Endothelial cell of umbilical vein (primary cell): ENCODE measurements at regions not wholly inside any gene's neighbourhood (a gene's known extent, or its start where the extent isn't known, plus 50 kb on each side); places are given as distances from the start of the nearest gene placed in this dataset.

ENCODE experiments used
- BruUV-seq: library from RNA; stranded (reverse); fragments of 400-500 nt; replicated peaks from 2 replicates; lab custom pipeline; 2021; lab: Mats Ljungman, UMichigan
- CTCF ChIA-PET: fragments of 300-600, 350-600 bp; sonication (Branson Sonifier 250); formaldehyde crosslinking; loops from one replicate; lab custom pipeline; 2021; ENCODE audit warnings: antibody characterized with exemption, inconsistent platforms; lab: Charles Lee
- POLR2A ChIA-PET: fragments of 300-600, 350-600 bp; sonication (Branson Sonifier 250); formaldehyde crosslinking; loops from one replicate; lab custom pipeline; 2021; ENCODE audit warnings: antibody characterized with exemption, inconsistent platforms; lab: Charles Lee
- DNase-seq: peaks from one replicate; pipeline ENCODE4 v3.0.0-alpha.2; 2011; ENCODE audit warnings: low read depth, low spot score
- FAIRE-seq: peaks from 2 replicates; lab custom pipeline; 2011; peaks lifted over from hg19 to GRCh38; lab: Jason Lieb, UNC
- H2AFZ ChIP-seq: 2 replicates; pipeline ENCODE4 v1.6.0; 2012; ENCODE audit warnings: low read depth, low read length, control low read depth, inconsistent platforms
- H3K27ac ChIP-seq: 2 replicates; pipeline ENCODE4 v1.5.1; 2011; ENCODE audit warnings: low read depth, mild to moderate bottlenecking, control low read depth, low read length, moderate library complexity; ENCODE audit not compliant: insufficient read depth
- H3K27me3 ChIP-seq, 2 experiments: 2 replicates each; pipeline versions ENCODE4 v1.6.0 to v1.6.1; 2011; ENCODE audit warnings: low read length in 2 of 2, mixed read lengths in 1 of 2; ENCODE audit not compliant: control insufficient read depth in 2 of 2, insufficient read depth in 2 of 2
- H3K36me3 ChIP-seq, 2 experiments: 2 replicates in 1 of 2; 3 replicates in 1 of 2; pipeline ENCODE4 v1.5.1; 2011; ENCODE audit warnings: low read length in 2 of 2, mild to moderate bottlenecking in 1 of 2, moderate library complexity in 1 of 2; ENCODE audit not compliant: control insufficient read depth in 2 of 2, insufficient read depth in 2 of 2; ENCODE audit errors: extremely low read depth in 1 of 2
- H3K4me1 ChIP-seq: 3 replicates; pipeline ENCODE4 v1.5.1; 2011; ENCODE audit warnings: mild to moderate bottlenecking, low read length; ENCODE audit not compliant: control insufficient read depth, insufficient read depth; ENCODE audit errors: extremely low read depth
- H3K4me2 ChIP-seq: 2 replicates; pipeline ENCODE4 v1.6.1; 2011; ENCODE audit warnings: low read length, control low read depth, mixed read lengths; ENCODE audit not compliant: insufficient read depth
- H3K4me3 ChIP-seq, 3 experiments: fragments of 200-600 bp in 1 of 3; sonication (generic), shearing (Covaris generic) in 1 of 3; replicated peaks in 1 of 3; 2 replicates each; pipeline ENCODE4 v1.5.1; 2011 to 2016; ENCODE audit warnings: control low read depth in 3 of 3, low read length in 3 of 3, mild to moderate bottlenecking in 2 of 3, inconsistent platforms in 1 of 3, low read depth in 1 of 3, moderate library complexity in 1 of 3; ENCODE audit not compliant: insufficient read depth in 1 of 3
- H3K79me2 ChIP-seq: 2 replicates; pipeline ENCODE4 v1.6.0; 2012; ENCODE audit warnings: low read length, inconsistent platforms; ENCODE audit not compliant: control insufficient read depth, insufficient read depth
- H3K9ac ChIP-seq: replicated peaks from 2 replicates; pipeline ENCODE3; 2011; ENCODE audit warnings: low read length, control low read depth; ENCODE audit not compliant: insufficient read depth; ENCODE audit errors: extremely low read depth
- H3K9me1 ChIP-seq: replicated peaks from 3 replicates; pipeline ENCODE4 v1.6.0; 2011; ENCODE audit warnings: mild to moderate bottlenecking, low read length; ENCODE audit not compliant: control insufficient read depth, insufficient read depth; ENCODE audit errors: extremely low read depth
- H3K9me3 ChIP-seq: replicated peaks from 2 replicates; pipeline ENCODE4 v1.5.1; 2012; ENCODE audit warnings: low read length, inconsistent platforms; ENCODE audit not compliant: control insufficient read depth, insufficient read depth
- H4K20me1 ChIP-seq: replicated peaks from 2 replicates; pipeline ENCODE3; 2011; ENCODE audit warnings: mild to moderate bottlenecking, low read length; ENCODE audit not compliant: control insufficient read depth, insufficient read depth; ENCODE audit errors: extremely low read depth
- EZH2 ChIP-seq: IDR thresholded peaks from 2 replicates; pipeline ENCODE4 v1.6.1; 2012; ENCODE audit warnings: borderline replicate concordance, low read depth, mild to moderate bottlenecking, moderate library complexity, low read length, inconsistent platforms; ENCODE audit not compliant: severe bottlenecking
- FOS ChIP-seq: IDR thresholded peaks from 2 replicates; pipeline ENCODE4 v1.6.1; 2011; ENCODE audit warnings: mild to moderate bottlenecking, low read length, moderate library complexity, borderline replicate concordance; ENCODE audit not compliant: insufficient read depth
- GATA2 ChIP-seq: IDR thresholded peaks from 2 replicates; pipeline ENCODE4 v1.7.0; 2011; ENCODE audit warnings: low read depth, mild to moderate bottlenecking, moderate library complexity, mixed read lengths, low read length; ENCODE audit not compliant: insufficient read length, insufficient read depth
- JUN ChIP-seq: IDR thresholded peaks from 2 replicates; pipeline ENCODE4 v1.6.1; 2011; ENCODE audit warnings: borderline replicate concordance, low read depth; ENCODE audit not compliant: insufficient read length, insufficient read depth
- POLR2A ChIP-seq: IDR thresholded peaks from 2 replicates; pipeline ENCODE4 v1.6.1; 2012; ENCODE audit warnings: low read depth, mild to moderate bottlenecking, control low read depth, low read length
- POLR2AphosphoS5 ChIP-seq: IDR thresholded peaks from 2 replicates; pipeline ENCODE4 v1.6.1; 2012; ENCODE audit warnings: low read depth, mild to moderate bottlenecking, control low read depth, low read length, moderate library complexity; ENCODE audit not compliant: insufficient read depth
- dilution Hi-C: fragments of 300-500 bp; cut with MboI; formaldehyde crosslinking; loops from one replicate; pipeline ENCODE4 v1.15.0; 2019; ENCODE audit warnings: low sequenced_read_pairs; ENCODE audit not compliant: extremely low pct_ligation_motif_present
- intact Hi-C: fragments of 100-400 bp; cut with micrococcal nuclease; formaldehyde crosslinking; loops from one replicate; pipeline ENCODE4 v1.10.0; 2022
- TF ChIP-seq, protein P1 (sequence below): IDR thresholded peaks from 2 replicates; pipeline ENCODE4 v1.6.1; 2011; ENCODE audit not compliant: insufficient read depth, insufficient read length

DNA sequence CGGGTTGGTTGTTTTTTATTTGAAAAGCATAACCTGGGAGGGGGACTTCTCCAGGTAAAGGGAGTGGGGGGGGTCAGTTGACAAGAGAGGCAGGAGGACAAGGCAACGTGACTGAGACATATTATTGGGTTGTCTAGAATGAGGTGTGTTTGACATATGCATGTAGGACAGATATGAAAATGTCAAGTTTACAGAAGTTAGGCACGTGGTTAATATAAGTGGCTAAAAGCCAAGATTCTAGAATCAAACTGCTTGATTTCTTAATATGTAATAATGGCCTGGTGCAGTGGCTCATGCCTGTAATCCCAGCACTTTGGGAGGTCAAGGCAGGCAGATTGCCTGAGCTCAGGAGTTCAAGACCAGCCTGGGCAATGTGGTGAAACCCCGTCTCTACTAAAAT lies 212.8 kb downstream of the SQOR start:
- no peak for DNase-seq
- peaks cover 4% of the 10 kb centered on the region for H3K4me1 ChIP-seq
- dilution Hi-C loops = no loop called here
- H3K79me2 ChIP-seq = no peaks in the 10 kb centered on the region
- FAIRE-seq = no peak
- CTCF ChIA-PET = no interaction called here
- H3K27ac ChIP-seq = no peak overlapping the region
- no peaks in the 10 kb centered on the region for H3K36me3 ChIP-seq
- no peak overlapping the region for H3K4me3 ChIP-seq
- intact Hi-C loops = no loop called here
- POLR2A ChIA-PET = no interaction called here
- H4K20me1 ChIP-seq = no peaks in the 10 kb centered on the region
- no peaks in the 10 kb centered on the region for H3K9me3 ChIP-seq
- no peaks in the 10 kb centered on the region for H3K9me1 ChIP-seq
- H2AFZ ChIP-seq = no peak overlapping the region
- no peak overlapping the region for H3K9ac ChIP-seq
- no TSS peak for BruUV-seq
- TF ChIP-seq FOS (no peak), POLR2A (no peak), EZH2 (no peak), POLR2AphosphoS5 (no peak), JUN (no peak), GATA2 (no peak)
- TF ChIP-seq, protein P1, sequence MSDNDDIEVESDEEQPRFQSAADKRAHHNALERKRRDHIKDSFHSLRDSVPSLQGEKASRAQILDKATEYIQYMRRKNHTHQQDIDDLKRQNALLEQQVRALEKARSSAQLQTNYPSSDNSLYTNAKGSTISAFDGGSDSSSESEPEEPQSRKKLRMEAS = no peak
- no peak overlapping the region for H3K4me2 ChIP-seq
- H3K27me3 ChIP-seq = no peaks in the 10 kb centered on the region

DNA sequence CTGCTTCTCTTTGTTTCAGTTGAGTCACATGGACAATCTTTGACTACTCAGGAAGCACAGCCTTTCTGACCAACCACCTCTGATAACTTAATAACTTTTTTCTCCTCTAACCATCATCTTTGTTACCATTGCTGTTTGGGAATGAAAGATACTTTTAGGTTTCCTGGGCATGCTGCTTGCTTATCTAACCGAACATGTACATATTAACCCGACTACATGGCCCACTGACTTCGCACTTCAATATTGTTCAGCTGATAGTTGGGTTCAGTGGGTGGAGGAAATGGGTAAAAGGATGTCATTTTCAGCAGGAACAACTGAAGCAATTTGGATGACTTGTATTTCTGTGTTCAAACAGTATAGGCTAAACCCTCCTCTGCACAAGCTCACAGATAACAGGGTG lies 214.3 kb downstream of the SQOR start:
- no TSS peak for BruUV-seq
- H3K79me2 ChIP-seq = no peaks in the 10 kb centered on the region
- peak overlapping the region; percentile 35 for H2AFZ ChIP-seq
- H3K36me3 ChIP-seq = no peaks in the 10 kb centered on the region
- peaks cover 4% of the 10 kb centered on the region for H3K4me1 ChIP-seq
- no peak overlapping the region for H3K27ac ChIP-seq
- dilution Hi-C loops = no loop called here
- no peak overlapping the region for H3K9ac ChIP-seq
- H3K27me3 ChIP-seq = no peaks in the 10 kb centered on the region
- no peaks in the 10 kb centered on the region for H3K9me1 ChIP-seq
- DNase-seq (no peak), FAIRE-seq (peak; percentile 18)
- no peak overlapping the region for H3K4me2 ChIP-seq
- intact Hi-C loops = no loop called here
- no peak for TF ChIP-seq GATA2
- no peak for TF ChIP-seq POLR2AphosphoS5
- TF ChIP-seq POLR2A = no peak
- CTCF ChIA-PET = no interaction called here
- H3K9me3 ChIP-seq = no peaks in the 10 kb centered on the region
- H3K4me3 ChIP-seq = no peak overlapping the region
- no peaks in the 10 kb centered on the region for H4K20me1 ChIP-seq
- POLR2A ChIA-PET = no interaction called here
